CD4-positive, alpha-beta T cell treated with Interleukin-4 for 4 hours (primary cell): ENCODE measurements at regions not wholly inside any gene's neighbourhood (a gene's known extent, or its start where the extent isn't known, plus 50 kb on each side); places are given as distances from the start of the nearest gene placed in this dataset.
"Not testable (repeated sequence)": the region's sequence is repeated elsewhere in the genome, so short reads cannot be mapped to it uniquely, and the experiment has no call there.

Experiments used
- DNase-seq: peaks from one replicate; pipeline ENCODE4 v3.0.0-alpha.2; 2020

GRCh38 chr15:95152741-95153140 lies 921.4 kb downstream of the MCTP2 start:
- no peak for DNase-seq

- DNase-seq, result not testable (repeated sequence)
Measured at GRCh38 chr15:95153201-95153600, 921.8 kb downstream of the MCTP2 start.

- DNase-seq, result no peak
Measured at GRCh38 chr15:95160316-95160715, 929.0 kb downstream of the MCTP2 start.

- DNase-seq, result no peak
Measured at GRCh38 chr15:95162069-95162468, 930.7 kb downstream of the MCTP2 start.

- no peak for DNase-seq
Measured at GRCh38 chr15:95162531-95162930, 931.2 kb downstream of the MCTP2 start.

GRCh38 chr15:95162967-95163531 lies 931.7 kb downstream of the MCTP2 start:
- DNase-seq, result no peak

GRCh38 chr15:95168152-95168551 lies 936.8 kb downstream of the MCTP2 start:
- no peak for DNase-seq

GRCh38 chr15:95168951-95169431 lies 937.6 kb downstream of the MCTP2 start:
- DNase-seq, result no peak

GRCh38 chr15:95169541-95170459 lies 938.4 kb downstream of the MCTP2 start:
- no peak for DNase-seq

- no peak for DNase-seq
Measured at GRCh38 chr15:95170561-95171380, 939.4 kb downstream of the MCTP2 start.

GRCh38 chr15:95171564-95171963 lies 940.2 kb downstream of the MCTP2 start:
- DNase-seq, result no peak

GRCh38 chr15:95174301-95175259 lies 943.2 kb downstream of the MCTP2 start:
- DNase-seq, result no peak

- no peak for DNase-seq
Measured at GRCh38 chr15:95175914-95176658, 944.7 kb downstream of the MCTP2 start.

GRCh38 chr15:95176794-95177577 lies 945.6 kb downstream of the MCTP2 start:
- DNase-seq, result no peak

- DNase-seq, result no peak
Measured at GRCh38 chr15:95180530-95180929, 949.2 kb downstream of the MCTP2 start.

GRCh38 chr15:95182091-95182490 lies 950.7 kb downstream of the MCTP2 start:
- no peak for DNase-seq

- DNase-seq, result no peak
Measured at GRCh38 chr15:95192923-95193322, 961.6 kb downstream of the MCTP2 start.

GRCh38 chr15:95194746-95195145 lies 963.4 kb downstream of the MCTP2 start:
- DNase-seq, result no peak

GRCh38 chr15:95196176-95196915 lies 965.0 kb downstream of the MCTP2 start:
- DNase-seq, result no peak
